ENCODE measurements at regions not wholly inside any gene's neighbourhood (a gene's known extent, or its start where the extent isn't known, plus 50 kb on each side); places are given as distances from the start of the nearest gene placed in this dataset.

DNA sequence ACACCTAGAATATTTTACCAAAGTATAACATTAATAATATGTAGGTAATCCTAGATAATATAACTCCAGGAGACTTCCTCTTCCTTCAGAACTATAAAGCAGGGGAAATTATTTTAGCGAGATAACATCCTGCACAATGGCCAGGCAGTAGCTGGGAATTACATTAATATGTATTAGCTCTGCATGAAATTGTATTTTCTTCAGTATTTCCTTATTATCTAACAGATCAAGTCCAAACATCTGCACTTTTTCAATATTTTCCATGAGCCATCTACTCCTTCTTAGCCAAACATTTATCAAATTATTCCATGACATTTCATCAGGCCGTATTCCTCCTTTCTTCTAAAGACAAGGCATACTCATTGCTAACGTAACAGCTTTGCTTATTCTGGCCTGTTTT, 98.8 kb upstream of the PCDH9 start:
- Histone ChIP-seq H3K36me3 (ENCODE audit: low read depth, missing control alignments) (no peaks in the 10 kb centered on the region), H3K27ac (no peak overlapping the region), H3K4me3 (no peak overlapping the region), H3K4me1 (no peaks in the 10 kb centered on the region), H3K27me3 (no peaks in the 10 kb centered on the region), H3K9me3 (no peaks in the 10 kb centered on the region)
- intact Hi-C loops (cut with DNase I; ENCODE audit: low total_unique reads), result no loop called here
- no peak for DNase-seq
- TF ChIP-seq, protein P1, sequence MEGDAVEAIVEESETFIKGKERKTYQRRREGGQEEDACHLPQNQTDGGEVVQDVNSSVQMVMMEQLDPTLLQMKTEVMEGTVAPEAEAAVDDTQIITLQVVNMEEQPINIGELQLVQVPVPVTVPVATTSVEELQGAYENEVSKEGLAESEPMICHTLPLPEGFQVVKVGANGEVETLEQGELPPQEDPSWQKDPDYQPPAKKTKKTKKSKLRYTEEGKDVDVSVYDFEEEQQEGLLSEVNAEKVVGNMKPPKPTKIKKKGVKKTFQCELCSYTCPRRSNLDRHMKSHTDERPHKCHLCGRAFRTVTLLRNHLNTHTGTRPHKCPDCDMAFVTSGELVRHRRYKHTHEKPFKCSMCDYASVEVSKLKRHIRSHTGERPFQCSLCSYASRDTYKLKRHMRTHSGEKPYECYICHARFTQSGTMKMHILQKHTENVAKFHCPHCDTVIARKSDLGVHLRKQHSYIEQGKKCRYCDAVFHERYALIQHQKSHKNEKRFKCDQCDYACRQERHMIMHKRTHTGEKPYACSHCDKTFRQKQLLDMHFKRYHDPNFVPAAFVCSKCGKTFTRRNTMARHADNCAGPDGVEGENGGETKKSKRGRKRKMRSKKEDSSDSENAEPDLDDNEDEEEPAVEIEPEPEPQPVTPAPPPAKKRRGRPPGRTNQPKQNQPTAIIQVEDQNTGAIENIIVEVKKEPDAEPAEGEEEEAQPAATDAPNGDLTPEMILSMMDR (IDR thresholded peaks at IDR 0.05), result no peak
- TF ChIP-seq POLR2A (IDR thresholded peaks at IDR 0.05), result no peak
- 72 to 76% methylated on average over 3 of the region's 3 CpGs for WGBS, 2 donors

DNA sequence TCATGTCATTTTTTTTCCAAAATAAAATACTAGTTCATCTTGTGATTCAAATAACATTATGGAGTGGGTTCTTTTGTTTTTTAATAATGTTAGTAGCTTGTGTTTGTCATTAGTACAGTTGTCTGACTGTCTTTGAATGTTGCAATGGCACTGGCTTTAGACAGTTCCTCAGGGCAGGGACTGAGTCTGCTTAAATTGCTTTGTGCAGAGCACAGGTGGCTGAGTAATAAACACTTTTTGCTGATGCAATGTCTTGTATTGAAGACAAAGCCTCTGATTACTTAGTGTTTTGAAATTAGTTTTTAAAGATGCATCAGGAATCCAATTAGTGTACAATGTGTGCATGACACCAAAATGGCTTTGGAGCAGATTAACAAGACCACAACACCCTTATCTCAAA, 88.7 kb upstream of the PCDH9 start:
- TF ChIP-seq POLR2A (IDR thresholded peaks at IDR 0.05), result no peak
- TF ChIP-seq, protein P1 (IDR thresholded peaks at IDR 0.05), result no peak
- no peaks in the 10 kb centered on the region for H3K36me3 ChIP-seq (ENCODE audit: low read depth, missing control alignments)
- H3K27ac ChIP-seq, result no peak overlapping the region
- no peak for DNase-seq
- H3K9me3 ChIP-seq, result no peaks in the 10 kb centered on the region
- no peaks in the 10 kb centered on the region for H3K4me1 ChIP-seq
- H3K27me3 ChIP-seq, result no peaks in the 10 kb centered on the region
- H3K4me3 ChIP-seq, result no peak overlapping the region
- intact Hi-C loops (cut with DNase I; ENCODE audit: low total_unique reads), result no loop called here

DNA sequence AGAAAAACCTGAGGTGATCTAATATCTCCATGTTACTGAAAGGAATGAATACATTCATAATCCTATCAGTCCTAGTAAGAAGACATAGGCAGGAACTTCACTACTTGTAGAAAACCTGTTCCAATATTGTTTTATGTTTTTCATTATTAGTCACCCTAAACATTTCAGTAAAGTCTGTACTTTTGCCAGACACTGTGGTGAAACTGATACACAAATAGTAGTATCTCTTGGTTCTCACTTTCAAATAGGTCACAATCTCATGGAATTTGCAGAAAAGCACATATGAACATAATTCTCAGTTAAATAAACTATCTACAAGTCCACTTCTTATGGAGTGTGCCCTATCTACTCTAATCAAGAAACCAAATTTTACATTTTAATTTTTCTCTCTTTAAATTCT, 88.3 kb upstream of the PCDH9 start:
- H3K27me3 ChIP-seq, result no peaks in the 10 kb centered on the region
- no peak overlapping the region for H3K27ac ChIP-seq
- no peaks in the 10 kb centered on the region for H3K9me3 ChIP-seq
- no peak for DNase-seq
- no peaks in the 10 kb centered on the region for H3K36me3 ChIP-seq (ENCODE audit: low read depth, missing control alignments)
- intact Hi-C loops (cut with DNase I; ENCODE audit: low total_unique reads), result no loop called here
- H3K4me3 ChIP-seq, result no peak overlapping the region
- H3K4me1 ChIP-seq, result no peaks in the 10 kb centered on the region
- TF ChIP-seq, protein P1 (IDR thresholded peaks at IDR 0.05), result no peak
- TF ChIP-seq POLR2A (IDR thresholded peaks at IDR 0.05), result no peak

DNA sequence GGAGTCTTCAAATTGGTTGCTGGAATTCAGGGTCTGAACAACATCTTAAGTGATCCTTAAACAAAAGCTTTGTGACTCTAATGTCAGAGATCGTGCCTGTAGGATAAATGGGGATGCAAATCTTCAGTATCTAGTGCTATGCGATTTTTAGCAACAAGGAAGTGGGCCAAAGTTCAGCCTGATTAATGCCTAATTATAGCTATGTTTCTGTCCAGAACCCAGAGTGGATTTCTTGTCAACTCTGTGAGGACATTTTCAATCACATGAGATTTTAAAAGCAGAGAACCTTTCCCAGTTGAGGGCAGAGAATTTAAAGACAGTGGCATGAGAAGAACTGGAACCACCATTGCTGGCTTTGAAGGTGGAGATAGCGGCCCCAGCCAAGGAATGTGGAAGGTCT, 84.3 kb upstream of the PCDH9 start:
- WGBS, 2 donors, result 81 to 89% methylated on average over 3 of the region's 3 CpGs
- Histone ChIP-seq H3K4me1 (no peaks in the 10 kb centered on the region), H3K27ac (no peak overlapping the region), H3K4me3 (no peak overlapping the region), H3K27me3 (no peaks in the 10 kb centered on the region), H3K9me3 (no peaks in the 10 kb centered on the region), H3K36me3 (ENCODE audit: low read depth, missing control alignments) (no peaks in the 10 kb centered on the region)
- no peak for TF ChIP-seq POLR2A (IDR thresholded peaks at IDR 0.05)
- TF ChIP-seq, protein P1 (IDR thresholded peaks at IDR 0.05), result no peak
- DNase-seq, result no peak
- intact Hi-C loops (cut with DNase I; ENCODE audit: low total_unique reads), result no loop called here

DNA sequence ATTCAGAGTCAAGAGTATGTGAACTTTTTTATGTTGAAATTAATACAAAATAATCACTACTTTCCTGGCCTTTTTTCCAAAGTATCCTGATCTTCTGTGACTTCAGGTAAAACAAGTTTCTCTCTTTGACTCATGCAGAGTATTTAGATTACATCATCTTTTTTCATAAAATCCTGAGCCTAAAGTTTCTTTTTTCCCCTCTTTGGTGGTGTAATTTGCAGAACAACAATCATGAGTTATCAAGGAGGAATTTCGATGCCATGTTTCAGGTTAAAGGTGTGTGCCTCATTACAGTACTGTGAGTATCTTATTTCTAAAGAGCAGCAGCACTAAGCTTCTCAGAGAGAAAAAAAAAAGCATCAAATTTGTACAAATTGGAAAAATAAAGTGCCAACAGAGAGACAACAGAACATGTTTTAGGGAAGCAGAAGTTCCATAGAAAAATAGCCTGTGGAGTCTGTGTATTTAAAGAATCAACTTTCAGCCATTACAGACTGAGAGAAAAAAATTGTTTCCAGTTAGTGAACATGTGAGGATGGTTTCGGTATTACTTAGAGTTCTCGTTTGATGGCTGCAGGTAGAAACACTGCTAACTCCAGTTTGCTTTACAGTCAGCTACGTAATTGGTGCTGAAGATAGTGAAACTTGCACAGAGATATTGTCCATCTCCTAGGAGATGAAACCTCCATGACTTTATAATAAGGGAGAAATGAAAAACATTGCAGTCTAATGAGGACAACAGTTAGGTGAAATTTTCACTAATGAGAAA, 78.1 kb upstream of the PCDH9 start:
- WGBS, 2 donors, result 89 to 96% methylated on average over 4 of the region's 4 CpGs
- no peak overlapping the region for H3K4me3 ChIP-seq
- DNase-seq, result no peak
- intact Hi-C loops (cut with DNase I; ENCODE audit: low total_unique reads), result no loop called here
- no peak for TF ChIP-seq POLR2A (IDR thresholded peaks at IDR 0.05)
- TF ChIP-seq, protein P1 (IDR thresholded peaks at IDR 0.05), result no peak
- H3K4me1 ChIP-seq, result no peaks in the 10 kb centered on the region
- no peaks in the 10 kb centered on the region for H3K27me3 ChIP-seq
- H3K36me3 ChIP-seq (ENCODE audit: low read depth, missing control alignments), result no peaks in the 10 kb centered on the region
- no peak overlapping the region for H3K27ac ChIP-seq
- no peaks in the 10 kb centered on the region for H3K9me3 ChIP-seq
